IMR-90 (cell line): ENCODE measurements at regions not wholly inside any gene's neighbourhood (a gene's known extent, or its start where the extent isn't known, plus 50 kb on each side); places are given as distances from the start of the nearest gene placed in this dataset.
"Not testable (repeated sequence)": the region's sequence is repeated elsewhere in the genome, so short reads cannot be mapped to it uniquely, and the experiment has no call there.

ENCODE experiments used
- ATAC-seq: fragments of 200-7000 bp; cut with Tn5 transposase; 2 replicates; pipeline ENCODE4 v1.9.1; 2020; ENCODE audit warnings: low read depth, mild to moderate bottlenecking, moderate library complexity
- BruUV-seq: library from RNA; stranded (reverse); fragments of 400-500 nt; replicated peaks from 2 replicates; lab custom pipeline; 2021; lab: Mats Ljungman, UMichigan
- CTCF ChIA-PET: fragments of 300-600 bp; formaldehyde crosslinking; extraction: SDS; loops from one replicate; lab custom pipeline; 2021; ENCODE audit warnings: antibody characterized with exemption; lab: Yijun Ruan, JAX
- POLR2A ChIA-PET: fragments of 300-600 bp; sonication (Branson Sonifier 250); formaldehyde crosslinking; loops from one replicate; lab custom pipeline; 2022; ENCODE audit warnings: antibody characterized with exemption; ENCODE audit not compliant: unreplicated experiment; lab: Charles Lee
- DNase-seq: peaks from one replicate; pipeline ENCODE4 v3.0.0; 2013
- H2AFZ ChIP-seq: replicated peaks from 2 replicates; pipeline ENCODE3; 2013; ENCODE audit warnings: low read length, mild to moderate bottlenecking; ENCODE audit not compliant: poor library complexity
- H2AK5ac ChIP-seq: 2 replicates; pipeline ENCODE4 v1.6.1; 2013; ENCODE audit warnings: low read depth, low read length, inconsistent platforms
- H2AK9ac ChIP-seq: replicated peaks from 2 replicates; pipeline ENCODE3; 2013; ENCODE audit warnings: mild to moderate bottlenecking, low read depth, low read length, moderate library complexity; ENCODE audit not compliant: poor library complexity
- H2BK120ac ChIP-seq: 2 replicates; pipeline ENCODE4 v1.6.1; 2013; ENCODE audit warnings: low read depth, low read length, inconsistent platforms
- H2BK15ac ChIP-seq: 3 replicates; pipeline ENCODE4 v1.6.1; 2013; ENCODE audit warnings: low read depth, low read length, inconsistent platforms
- H2BK20ac ChIP-seq: 2 replicates; pipeline ENCODE4 v1.6.1; 2013; ENCODE audit warnings: low read depth, mild to moderate bottlenecking, inconsistent platforms, low read length, moderate library complexity
- H2BK5ac ChIP-seq: 2 replicates; pipeline ENCODE4 v1.6.1; 2013; ENCODE audit warnings: mild to moderate bottlenecking, low read depth, low read length, inconsistent platforms; ENCODE audit not compliant: poor library complexity, severe bottlenecking
- H3K14ac ChIP-seq: replicated peaks from 2 replicates; pipeline ENCODE4 v1.6.1; 2013; ENCODE audit warnings: low read depth, low read length, inconsistent platforms
- H3K18ac ChIP-seq: 2 replicates; pipeline ENCODE4 v1.6.1; 2013; ENCODE audit warnings: low read depth, low read length, control low read depth
- H3K23ac ChIP-seq: 2 replicates; pipeline ENCODE4 v1.6.1; 2013; ENCODE audit warnings: low read depth, low read length, inconsistent platforms
- H3K27ac ChIP-seq: 2 replicates; pipeline ENCODE4 v1.5.1; 2013; ENCODE audit warnings: mild to moderate bottlenecking, control low read depth, low read length; ENCODE audit not compliant: insufficient read depth
- H3K27me3 ChIP-seq: 2 replicates; pipeline ENCODE4 v1.6.1; 2013; ENCODE audit warnings: low read length; ENCODE audit not compliant: control insufficient read depth, insufficient read depth
- H3K36me3 ChIP-seq: 2 replicates; pipeline ENCODE4 v1.6.1; 2013; ENCODE audit warnings: low read length, mixed read lengths; ENCODE audit not compliant: control insufficient read depth, insufficient read depth
- H3K4ac ChIP-seq: 2 replicates; pipeline ENCODE4 v1.6.1; 2013; ENCODE audit warnings: low read depth, low read length, inconsistent platforms
- H3K4me1 ChIP-seq: 2 replicates; pipeline ENCODE4 v1.6.1; 2013; ENCODE audit warnings: low read length, mixed read lengths; ENCODE audit not compliant: control insufficient read depth, insufficient read depth
- H3K4me2 ChIP-seq: 2 replicates; pipeline ENCODE4 v1.6.1; 2013; ENCODE audit warnings: low read depth, mild to moderate bottlenecking, control low read depth, low read length, moderate library complexity
- H3K4me3 ChIP-seq: 2 replicates; pipeline ENCODE4 v1.5.1; 2013; ENCODE audit warnings: low read depth, mild to moderate bottlenecking, control low read depth, low read length, moderate library complexity; ENCODE audit not compliant: insufficient read depth
- H3K56ac ChIP-seq: 2 replicates; pipeline ENCODE4 v1.6.1; 2013; ENCODE audit warnings: low read length, inconsistent platforms; ENCODE audit not compliant: insufficient read depth; ENCODE audit errors: extremely low read depth
- H3K79me1 ChIP-seq, 2 experiments: 2 replicates each; pipeline ENCODE4 v1.6.1; 2013; ENCODE audit warnings: low read length in 2 of 2, inconsistent platforms in 1 of 2, low read depth in 1 of 2
- H3K9ac ChIP-seq: 2 replicates; pipeline ENCODE4 v1.6.1; 2013; ENCODE audit warnings: low read depth, low read length, control low read depth
- H3K9me1 ChIP-seq: 2 replicates; pipeline ENCODE4 v1.6.1; 2013; ENCODE audit warnings: low read length, inconsistent platforms; ENCODE audit not compliant: insufficient read depth
- H3K9me3 ChIP-seq: 2 replicates; pipeline ENCODE4 v1.6.1; 2013; ENCODE audit warnings: low read length; ENCODE audit not compliant: control insufficient read depth, insufficient read depth
- H4K20me1 ChIP-seq: 2 replicates; pipeline ENCODE4 v1.6.1; 2013; ENCODE audit warnings: low read length, inconsistent platforms; ENCODE audit not compliant: insufficient read depth
- H4K5ac ChIP-seq: 2 replicates; pipeline ENCODE4 v1.6.1; 2013; ENCODE audit warnings: mild to moderate bottlenecking, low read depth, low read length, control low read depth
- H4K8ac ChIP-seq, 2 experiments: 2 replicates each; pipeline ENCODE4 v1.6.1; 2013; ENCODE audit warnings: low read depth in 2 of 2, low read length in 2 of 2, control low read depth in 1 of 2, inconsistent platforms in 1 of 2
- H4K91ac ChIP-seq: 2 replicates; pipeline ENCODE4 v1.6.1; 2013; ENCODE audit warnings: low read depth, low read length, inconsistent platforms; ENCODE audit not compliant: insufficient read depth
- WGBS, 2 experiments: methylation state at CpG; one replicate each; pipeline versions ENCODE4 v1.1.5 to v1.1.7; 2013; ENCODE audit warnings: missing lambda C conversion rate in 2 of 2; ENCODE audit not compliant: insufficient read length in 1 of 2; ENCODE audit errors: extremely low coverage in 2 of 2; 5-methylcytosine and 5-hydroxymethylcytosine counted together
- dilution Hi-C: fragments of 300-500 bp; cut with HindIII; formaldehyde crosslinking; loops from one replicate; pipeline ENCODE4 v1.14.3; 2018; ENCODE audit warnings: low sequenced_read_pairs; ENCODE audit not compliant: unreplicated experiment
- in situ Hi-C: fragments of 300-500 bp; cut with MboI; formaldehyde crosslinking; loops from 3 replicates; pipeline ENCODE4 v1.14.3; 2019; ENCODE audit warnings: low sequenced_read_pairs, inconsistent platforms, mixed read lengths
- intact Hi-C: fragments of 100-400 bp; cut with micrococcal nuclease; formaldehyde crosslinking; loops from 2 replicates; pipeline ENCODE4 v1.10.0; 2022

GRCh38 chr2:19615402-19615801, 257.0 kb upstream of the OSR1 start:
- H3K27ac ChIP-seq, H3K4me2 ChIP-seq, H3K4me3 ChIP-seq, H3K4ac ChIP-seq, H3K18ac ChIP-seq, H2BK120ac ChIP-seq, H2AFZ ChIP-seq, dilution Hi-C loops, H3K14ac ChIP-seq, POLR2A ChIA-PET, H3K9ac ChIP-seq, ATAC-seq, H2AK5ac ChIP-seq, BruUV-seq, H3K4me1 ChIP-seq, H4K5ac ChIP-seq, CTCF ChIA-PET, H3K56ac ChIP-seq, H2BK15ac ChIP-seq, DNase-seq, H2BK5ac ChIP-seq, H3K36me3 ChIP-seq, intact Hi-C loops, H3K23ac ChIP-seq, H4K91ac ChIP-seq, H2BK20ac ChIP-seq, in situ Hi-C loops, H4K20me1 ChIP-seq, H3K27me3 ChIP-seq, H2AK9ac ChIP-seq, H3K9me1 ChIP-seq, H3K79me1 ChIP-seq, H4K8ac ChIP-seq: not testable (repeated sequence)
- WGBS, 2 experiments: 82% methylated on average over 2 of the region's 6 CpGs; no CpG with 5 or more reads in 1 of the 2 experiments
- H3K9me3 ChIP-seq: peaks cover 11% of the 10 kb centered on the region; the same call in 1 of the 2 replicates
